ENCODE measurements at regions not wholly inside any gene's neighbourhood (a gene's known extent, or its start where the extent isn't known, plus 50 kb on each side); places are given as distances from the start of the nearest gene placed in this dataset.

GRCh38 chr11:31863170-31863832 lies 52.2 kb upstream of the PAX6 start:
- TF ChIP-seq CTCF (IDR thresholded peaks at IDR 0.05) (no peak), POLR2A (IDR thresholded peaks at IDR 0.05) (no peak)
